SK-N-SH (cell line): ENCODE measurements at regions not wholly inside any gene's neighbourhood (a gene's known extent, or its start where the extent isn't known, plus 50 kb on each side); places are given as distances from the start of the nearest gene placed in this dataset.

Experiments used
- CTCF ChIA-PET: fragments of 300-600, 350-600 bp; formaldehyde crosslinking; extraction: SDS; loops from one replicate; lab custom pipeline; 2021; lab: Yijun Ruan, JAX
- POLR2A ChIA-PET: fragments of 350-600 bp; sonication (Branson Sonifier 250); formaldehyde crosslinking; extraction: SDS; loops from one replicate; lab custom pipeline; 2020; ENCODE audit warnings: antibody characterized with exemption, inconsistent platforms; lab: Yijun Ruan, JAX
- DNase-seq: peaks from one replicate; pipeline ENCODE4 v3.0.0; 2012
- H2AFZ ChIP-seq: fragments of 200-600 bp; sonication (generic); 2 replicates; pipeline ENCODE4 v1.8.1; 2016; ENCODE audit warnings: antibody characterized with exemption, mild to moderate bottlenecking, low read depth
- H3F3A ChIP-seq: fragments of 200-600 bp; sonication (generic); replicated peaks from 2 replicates; pipeline ENCODE3; 2016; ENCODE audit warnings: antibody characterized with exemption, mild to moderate bottlenecking; ENCODE audit not compliant: insufficient read depth
- H3K27ac ChIP-seq, 2 experiments: fragments of 200-500 bp in 1 of 2; fragments of 200-600 bp in 1 of 2; sonication (Bioruptor generic) in 1 of 2; sonication (generic), shearing (Covaris generic) in 1 of 2; 2 replicates each; pipeline versions ENCODE4 v1.5.1 to v1.6.1; 2014 to 2016; ENCODE audit warnings: low read depth in 2 of 2, inconsistent platforms in 1 of 2, low read length in 1 of 2, mild to moderate bottlenecking in 1 of 2, mixed read lengths in 1 of 2
- H3K27me3 ChIP-seq: fragments of 200-600 bp; sonication (generic), shearing (Covaris generic); 2 replicates; pipeline ENCODE4 v1.6.1; 2016; ENCODE audit warnings: mixed run types; ENCODE audit not compliant: insufficient read depth
- H3K36me3 ChIP-seq, 2 experiments: fragments of 200-500 bp in 1 of 2; fragments of 200-600 bp in 1 of 2; sonication (Bioruptor generic) in 1 of 2; sonication (generic) in 1 of 2; replicated peaks in 1 of 2; 2 replicates each; pipeline versions ENCODE3 to v1.5.1; 2014 to 2016; ENCODE audit warnings: low read length in 1 of 2, mild to moderate bottlenecking in 1 of 2; ENCODE audit not compliant: insufficient read depth in 2 of 2, control insufficient read depth in 1 of 2
- H3K4me1 ChIP-seq, 2 experiments: fragments of 200-500 bp in 1 of 2; fragments of 200-600 bp in 1 of 2; sonication (Bioruptor generic) in 1 of 2; sonication (generic), shearing (Covaris generic) in 1 of 2; 2 replicates each; pipeline versions ENCODE4 v1.5.1 to v1.6.1; 2014 to 2016; ENCODE audit warnings: low read depth in 1 of 2, low read length in 1 of 2, mixed run types in 1 of 2; ENCODE audit not compliant: insufficient read depth in 2 of 2, control insufficient read depth in 1 of 2
- H3K4me2 ChIP-seq: fragments of 200-600 bp; sonication (generic), shearing (Covaris generic); 2 replicates; pipeline ENCODE4 v1.6.1; 2017; ENCODE audit warnings: mixed run types
- H3K4me3 ChIP-seq, 2 experiments: fragments of 200-500 bp in 1 of 2; fragments of 200-600 bp in 1 of 2; sonication (Bioruptor generic) in 1 of 2; sonication (generic), shearing (Covaris generic) in 1 of 2; 2 replicates each; pipeline versions ENCODE4 v1.5.1 to v1.8.1; 2014 to 2016; ENCODE audit warnings: low read depth in 2 of 2, inconsistent platforms in 1 of 2, low read length in 1 of 2, mild to moderate bottlenecking in 1 of 2, mixed read lengths in 1 of 2, moderate library complexity in 1 of 2
- H3K79me2 ChIP-seq: fragments of 200-600 bp; sonication (generic); 2 replicates; pipeline ENCODE4 v1.8.1; 2017; ENCODE audit warnings: mild to moderate bottlenecking; ENCODE audit not compliant: insufficient read depth
- H3K9ac ChIP-seq: fragments of 200-600 bp; sonication (generic); 2 replicates; pipeline ENCODE4 v1.6.1; 2017; ENCODE audit warnings: mixed run types
- H3K9me2 ChIP-seq: fragments of 200-600 bp; sonication (generic); 2 replicates; pipeline ENCODE4 v1.6.1; 2017; ENCODE audit warnings: mixed run types
- H3K9me3 ChIP-seq: fragments of 200-600 bp; sonication (generic); 2 replicates; pipeline ENCODE4 v1.6.1; 2017; ENCODE audit warnings: mixed run types, mild to moderate bottlenecking, moderate library complexity
- H4K20me1 ChIP-seq: fragments of 200-600 bp; sonication (generic); 2 replicates; pipeline ENCODE4 v1.6.1; 2017; ENCODE audit warnings: mild to moderate bottlenecking, mixed run types; ENCODE audit not compliant: insufficient read depth
- EP300 ChIP-seq, 2 experiments: IDR thresholded peaks; 2 replicates each; pipeline versions ENCODE4 v1.4.0 to v1.6.1; 2012; ENCODE audit warnings: borderline replicate concordance in 1 of 2, low read depth in 1 of 2, low read length in 1 of 2
- FOXJ3 ChIP-seq: sonication (generic); formaldehyde crosslinking; IDR thresholded peaks from 2 replicates; pipeline ENCODE4 v1.5.1; 2020; ENCODE audit warnings: mild to moderate bottlenecking, missing genetic modification reagents
- FOXM1 ChIP-seq: IDR thresholded peaks from 2 replicates; pipeline ENCODE4 v1.4.0; 2012; ENCODE audit warnings: low read depth, mild to moderate bottlenecking
- GATA2 ChIP-seq: sonication (generic); formaldehyde crosslinking; IDR thresholded peaks from 2 replicates; pipeline ENCODE4 v1.5.0; 2020; ENCODE audit warnings: mild to moderate bottlenecking, missing genetic modification reagents
- JUND ChIP-seq: IDR thresholded peaks from 2 replicates; pipeline ENCODE4 v1.4.0; 2012
- MEF2A ChIP-seq: IDR thresholded peaks from 2 replicates; pipeline ENCODE4 v1.4.0; 2012; ENCODE audit warnings: low read depth, borderline replicate concordance
- MXI1 ChIP-seq: IDR thresholded peaks from 2 replicates; pipeline ENCODE4 v1.6.1; 2012; ENCODE audit warnings: mild to moderate bottlenecking, low read depth, low read length, improper control_type of control experiment
- NRF1 ChIP-seq: IDR thresholded peaks from 2 replicates; pipeline ENCODE4 v1.6.1; 2012; ENCODE audit warnings: low read depth, mild to moderate bottlenecking, low read length
- PBX3 ChIP-seq: IDR thresholded peaks from 2 replicates; pipeline ENCODE4; 2012
- POLR2AphosphoS5 ChIP-seq: IDR thresholded peaks from 2 replicates; pipeline ENCODE4 v1.6.1; 2012; ENCODE audit warnings: low read depth, low read length
- RCOR1 ChIP-seq: fragments of 150-350 bp; IDR thresholded peaks from 2 replicates; pipeline ENCODE4 v1.6.1; 2017; ENCODE audit warnings: antibody characterized with exemption, low read length
- REST ChIP-seq: IDR thresholded peaks from 2 replicates; pipeline ENCODE4 v1.6.1; 2012; ENCODE audit warnings: mild to moderate bottlenecking, low read depth, low read length, moderate library complexity
- RFX5 ChIP-seq: IDR thresholded peaks from 2 replicates; pipeline ENCODE4 v1.6.1; 2012; ENCODE audit warnings: mild to moderate bottlenecking, improper control_type of control experiment, low read length
- SMC3 ChIP-seq: IDR thresholded peaks from 2 replicates; pipeline ENCODE4 v1.6.1; 2012; ENCODE audit warnings: low read depth, low read length, improper control_type of control experiment
- TCF12 ChIP-seq: IDR thresholded peaks from 2 replicates; pipeline ENCODE4 v1.4.0; 2012
- YY1 ChIP-seq: IDR thresholded peaks from 2 replicates; pipeline ENCODE4 v1.4.0; 2012; ENCODE audit warnings: low read depth, mild to moderate bottlenecking
- ZBTB33 ChIP-seq: IDR thresholded peaks from 2 replicates; pipeline ENCODE4 v1.4.0; 2012; ENCODE audit warnings: low read depth, borderline replicate concordance
- WGBS: methylation state at CpG from one replicate; pipeline ENCODE4 v1.1.6; 2017; ENCODE audit warnings: low lambda C conversion rate; 5-methylcytosine and 5-hydroxymethylcytosine counted together

GRCh38 chr3:31028766-31029165 is 134.3 kb upstream of the GADL1 start:
- Histone ChIP-seq H3K27me3 (no peaks in the 10 kb centered on the region), H3K9me3 (peaks cover 7% of the 10 kb centered on the region; the same call in 1 of the 2 replicates), H3K9ac (no peak overlapping the region), H4K20me1 (no peaks in the 10 kb centered on the region), H2AFZ (no peak overlapping the region), H3K9me2 (no peaks in the 10 kb centered on the region), H3F3A (no peaks in the 10 kb centered on the region), H3K27ac (no peak overlapping the region), H3K4me3 (no peak overlapping the region), H3K4me2 (no peak overlapping the region), H3K36me3 (no peaks in the 10 kb centered on the region), H3K4me1 (no peaks in the 10 kb centered on the region), H3K79me2 (no peaks in the 10 kb centered on the region)
- POLR2A ChIA-PET: no interaction called here
- 6% methylated on average over 1 of the region's 1 CpG for WGBS
- no peak for DNase-seq
- TF ChIP-seq MEF2A (no peak), NRF1 (no peak), TCF12 (no peak), RFX5 (no peak), PBX3 (no peak), POLR2AphosphoS5 (no peak), FOXJ3 (CRISPR knock-in tag) (no peak), RCOR1 (no peak), REST (no peak), MXI1 (no peak), GATA2 (CRISPR knock-in tag) (no peak), JUND (no peak), EP300 (IDR thresholded peaks at IDR 0.05; ENCODE audit: borderline replicate concordance in 1 of 2, low read depth in 1 of 2, low read length in 1 of 2) (no peak), FOXM1 (no peak), SMC3 (no peak), ZBTB33 (no peak), YY1 (no peak)
- CTCF ChIA-PET: no interaction called here
